Thymus (tissue), 11 donors: ENCODE measurements at regions not wholly inside any gene's neighbourhood (a gene's known extent, or its start where the extent isn't known, plus 50 kb on each side); places are given as distances from the start of the nearest gene placed in this dataset.

Experiments
- DNase-seq, 9 donors: peaks; one replicate each; pipeline ENCODE4 v3.0.0-alpha.2; 2013; ENCODE audit warnings: low spot score in 9 of 9, low read depth in 6 of 9, missing footprints in 1 of 9
- H3K27ac ChIP-seq, 2 donors: one replicate each; pipeline ENCODE4 v1.5.1; 2013; ENCODE audit warnings: control low read depth in 1 of 2, low read depth in 1 of 2, low read length in 1 of 2, mild to moderate bottlenecking in 1 of 2, moderate library complexity in 1 of 2
- H3K27me3 ChIP-seq, 2 donors: one replicate each; pipeline ENCODE4 v1.5.1; 2013; ENCODE audit warnings: low read length in 1 of 2; ENCODE audit not compliant: control insufficient read depth in 2 of 2, insufficient read depth in 1 of 2
- H3K36me3 ChIP-seq, 2 donors: one replicate each; pipeline ENCODE4 v1.5.1; 2013; ENCODE audit warnings: low read length in 1 of 2, mild to moderate bottlenecking in 1 of 2, moderate library complexity in 1 of 2; ENCODE audit not compliant: control insufficient read depth in 2 of 2, insufficient read depth in 2 of 2
- H3K4me1 ChIP-seq, 2 donors: one replicate each; pipeline ENCODE4 v1.5.1; 2013; ENCODE audit warnings: low read length in 2 of 2; ENCODE audit not compliant: control insufficient read depth in 2 of 2, insufficient read depth in 2 of 2
- H3K4me3 ChIP-seq, 2 donors: one replicate each; pipeline ENCODE4 v1.5.1; 2013; ENCODE audit warnings: low read length in 2 of 2, control low read depth in 1 of 2, mild to moderate bottlenecking in 1 of 2
- H3K9me3 ChIP-seq, 2 donors: one replicate each; pipeline ENCODE4 v1.5.1; 2013; ENCODE audit warnings: low read length in 1 of 2, mild to moderate bottlenecking in 1 of 2; ENCODE audit not compliant: control insufficient read depth in 2 of 2, insufficient read depth in 1 of 2
- WGBS: extraction: QIAGEN DNeasy Blood & Tissue Kit; methylation state at CpG from one replicate; pipeline ENCODE4 v1.1.7; 2013; 5-methylcytosine and 5-hydroxymethylcytosine counted together
- donor health status: healthy.

GRCh38 chr2:148567716-148568115, 76.8 kb upstream of the EPC2 start:
- 8% methylated on average over 1 of the region's 1 CpG for WGBS
- no peak overlapping the region for H3K4me3 ChIP-seq
- H3K4me1 ChIP-seq, result no peaks in the 10 kb centered on the region
- H3K9me3 ChIP-seq, result no peaks in the 10 kb centered on the region
- no peak for DNase-seq
- H3K27ac ChIP-seq, result no peak overlapping the region
- H3K36me3 ChIP-seq, result no peaks in the 10 kb centered on the region
- H3K27me3 ChIP-seq, result no peaks in the 10 kb centered on the region

GRCh38 chr2:148568597-148568996, 76.0 kb upstream of the EPC2 start:
- Histone ChIP-seq H3K9me3 (no peaks in the 10 kb centered on the region), H3K4me3 (no peak overlapping the region), H3K27ac (no peak overlapping the region), H3K27me3 (no peaks in the 10 kb centered on the region), H3K4me1 (no peaks in the 10 kb centered on the region), H3K36me3 (no peaks in the 10 kb centered on the region)
- 96% methylated on average over 9 of the region's 9 CpGs for WGBS
- no peak for DNase-seq

GRCh38 chr2:148569221-148569620, 75.3 kb upstream of the EPC2 start:
- Histone ChIP-seq H3K4me3 (no peak overlapping the region), H3K27ac (no peak overlapping the region), H3K9me3 (no peaks in the 10 kb centered on the region), H3K4me1 (no peaks in the 10 kb centered on the region), H3K36me3 (no peaks in the 10 kb centered on the region), H3K27me3 (no peaks in the 10 kb centered on the region)
- DNase-seq, result no peak
- WGBS, result 97% methylated on average over 8 of the region's 8 CpGs

GRCh38 chr2:148570989-148571388, 73.6 kb upstream of the EPC2 start:
- Histone ChIP-seq H3K4me1 (no peaks in the 10 kb centered on the region), H3K36me3 (no peaks in the 10 kb centered on the region), H3K27ac (no peak overlapping the region), H3K9me3 (no peaks in the 10 kb centered on the region), H3K27me3 (no peaks in the 10 kb centered on the region), H3K4me3 (no peak overlapping the region)
- WGBS, result 96% methylated on average over 7 of the region's 7 CpGs
- no peak for DNase-seq

GRCh38 chr2:148577845-148578492, 66.6 kb upstream of the EPC2 start:
- H3K27me3 ChIP-seq, result peaks cover 0 to 9% of the 10 kb centered on the region in 2 donors
- no peak overlapping the region for H3K27ac ChIP-seq
- 84% methylated on average over 4 of the region's 4 CpGs for whole genome bisulfite sequencing
- no peak for DNase-seq
- no peaks in the 10 kb centered on the region for H3K4me1 ChIP-seq
- H3K4me3 ChIP-seq, result no peak overlapping the region
- H3K36me3 ChIP-seq, result no peaks in the 10 kb centered on the region
- H3K9me3 ChIP-seq, result no peaks in the 10 kb centered on the region

GRCh38 chr2:148578493-148578884, 66.1 kb upstream of the EPC2 start:
- WGBS, result 89% methylated on average over 1 of the region's 1 CpG
- H3K9me3 ChIP-seq, result no peaks in the 10 kb centered on the region
- DNase-seq, result no peak
- peaks cover 0 to 9% of the 10 kb centered on the region in 2 donors for H3K27me3 ChIP-seq
- H3K4me3 ChIP-seq, result no peak overlapping the region
- no peak overlapping the region for H3K27ac ChIP-seq
- H3K36me3 ChIP-seq, result no peaks in the 10 kb centered on the region
- no peaks in the 10 kb centered on the region for H3K4me1 ChIP-seq

- no peaks in the 10 kb centered on the region for H3K9me3 ChIP-seq
- no peak for DNase-seq
- no peak overlapping the region for H3K27ac ChIP-seq
- H3K27me3 ChIP-seq, result peaks cover 0 to 3% of the 10 kb centered on the region in 2 donors
- 36% methylated on average over 2 of the region's 2 CpGs for WGBS
- H3K4me1 ChIP-seq, result no peaks in the 10 kb centered on the region
- H3K36me3 ChIP-seq, result no peaks in the 10 kb centered on the region
- H3K4me3 ChIP-seq, result no peak overlapping the region
Measured at GRCh38 chr2:148582679-148583511, 61.7 kb upstream of the EPC2 start.

- Histone ChIP-seq H3K27ac (no peak overlapping the region), H3K9me3 (no peaks in the 10 kb centered on the region), H3K27me3 (no peaks in the 10 kb centered on the region), H3K36me3 (no peaks in the 10 kb centered on the region), H3K4me3 (no peak overlapping the region), H3K4me1 (no peaks in the 10 kb centered on the region)
- 97% methylated on average over 4 of the region's 4 CpGs for WGBS
- DNase-seq, result no peak
Measured at GRCh38 chr2:148585696-148586095, 58.9 kb upstream of the EPC2 start.

GRCh38 chr2:148586522-148587128, 57.9 kb upstream of the EPC2 start:
- no peaks in the 10 kb centered on the region for H3K36me3 ChIP-seq
- no peak overlapping the region for H3K4me3 ChIP-seq
- no peaks in the 10 kb centered on the region for H3K27me3 ChIP-seq
- 96% methylated on average over 4 of the region's 4 CpGs for WGBS
- H3K9me3 ChIP-seq, result no peaks in the 10 kb centered on the region
- H3K4me1 ChIP-seq, result no peaks in the 10 kb centered on the region
- no peak overlapping the region for H3K27ac ChIP-seq
- DNase-seq, result no peak
